HG02852 (cell line): ENCODE measurements at regions not wholly inside any gene's neighbourhood (a gene's known extent, or its start where the extent isn't known, plus 50 kb on each side); places are given as distances from the start of the nearest gene placed in this dataset.

Source experiments
- ATAC-seq: cut with Tn5 transposase; IDR thresholded peaks from one replicate; pipeline ENCODE4 v1.9.1; 2021; ENCODE audit warnings: mild to moderate bottlenecking, moderate library complexity; ENCODE audit not compliant: unreplicated experiment

DNA sequence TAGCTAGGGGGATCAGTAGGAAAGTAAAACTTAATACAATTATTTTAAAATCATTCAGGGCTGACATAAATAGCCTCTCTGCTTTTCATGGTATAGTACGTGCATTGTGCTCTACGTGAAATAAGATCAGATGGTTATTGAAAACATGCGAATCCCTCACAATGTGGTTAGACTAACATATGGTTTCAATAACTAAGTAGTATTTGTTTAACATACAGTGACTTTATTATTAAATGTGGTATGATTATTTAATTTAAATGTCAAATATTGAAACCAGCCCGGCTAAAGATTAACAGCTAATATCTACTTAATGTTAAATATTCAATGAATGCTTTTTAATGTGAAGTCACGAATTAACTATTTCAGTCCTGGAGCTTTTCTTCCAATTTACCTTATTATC, 473.9 kb upstream of the THBS1 start:
- no peak for ATAC-seq

DNA sequence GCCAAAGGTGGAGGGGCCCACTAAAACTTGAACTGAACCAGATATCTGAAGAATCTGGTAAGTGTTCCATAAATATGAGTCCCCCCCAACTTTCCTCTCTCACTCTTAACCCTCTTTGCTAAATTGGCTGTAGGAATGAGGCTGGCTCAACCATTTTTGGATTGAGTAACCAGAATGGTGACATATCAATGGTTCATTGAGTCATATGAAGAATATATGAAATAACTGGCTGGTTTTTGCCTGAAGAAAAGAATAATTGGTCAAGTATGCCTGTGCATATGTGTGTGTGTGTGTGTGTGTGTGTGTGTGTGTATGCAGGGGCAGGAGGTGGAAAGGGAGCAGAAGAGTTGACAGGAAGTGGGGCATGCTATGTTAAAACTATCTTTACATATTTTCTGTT, 472.9 kb upstream of the THBS1 start:
- ATAC-seq, result no peak

- ATAC-seq, result no peak
Measured at GRCh38 chr15:39110336-39110735, 470.5 kb upstream of the THBS1 start.

GRCh38 chr15:39110746-39111145, 470.1 kb upstream of the THBS1 start:
- no peak for ATAC-seq

- no peak for ATAC-seq
Measured at GRCh38 chr15:39113741-39114140, 467.1 kb upstream of the THBS1 start.

- no peak for ATAC-seq
Measured at GRCh38 chr15:39114690-39115378, 466.0 kb upstream of the THBS1 start.

DNA sequence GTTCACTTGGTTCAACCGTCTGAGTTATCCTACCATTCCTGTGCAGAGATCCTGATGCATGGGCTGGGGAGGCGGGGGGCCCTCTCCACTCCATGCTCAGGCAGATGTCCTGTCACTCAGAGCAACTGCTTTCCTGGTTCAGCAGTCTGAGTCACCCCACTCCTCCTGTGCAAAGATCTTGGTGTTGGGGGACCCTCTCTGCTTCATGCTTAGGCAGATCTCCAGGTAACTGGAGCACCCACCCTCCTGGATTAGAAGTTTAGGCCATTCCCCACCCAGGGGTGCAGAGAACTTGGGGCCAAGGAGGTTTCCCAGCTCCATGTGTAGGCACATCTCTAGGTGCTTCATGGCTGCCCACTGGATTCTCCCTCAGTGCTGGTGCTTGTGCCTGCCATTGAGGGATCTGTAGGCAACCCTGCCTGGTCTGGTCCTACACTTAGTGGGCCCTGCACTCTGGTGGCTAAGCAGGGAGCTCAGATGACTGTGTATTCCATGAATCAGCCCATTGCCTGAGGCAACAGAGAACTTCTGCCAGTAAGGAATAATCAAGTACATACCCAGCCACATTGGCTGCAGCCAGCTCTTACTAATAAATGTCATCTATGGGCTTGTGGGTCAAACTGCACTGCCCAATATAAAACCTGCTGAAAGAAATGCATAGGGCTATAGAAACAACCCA, 465.4 kb upstream of the THBS1 start:
- no peak for ATAC-seq

DNA sequence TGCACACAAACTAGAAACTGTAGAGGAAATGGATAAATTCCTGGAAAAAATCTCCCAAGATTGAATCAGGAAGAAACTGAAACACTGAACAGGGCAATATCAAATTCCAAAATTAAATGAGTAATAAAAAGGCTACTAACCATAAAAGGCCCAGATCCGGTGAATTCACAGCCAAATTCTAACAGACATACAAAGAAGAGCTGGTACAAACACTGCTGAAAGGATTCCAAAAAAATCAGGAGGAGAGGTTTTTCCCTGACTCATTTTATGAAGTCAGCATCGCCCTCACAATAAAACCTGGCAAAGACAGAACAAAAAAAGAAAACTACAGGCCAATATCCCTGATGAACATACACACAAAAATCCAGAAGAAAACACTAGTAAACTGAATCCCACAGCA, 462.4 kb upstream of the THBS1 start:
- ATAC-seq, result no peak

- no peak for ATAC-seq
Measured at GRCh38 chr15:39124155-39124552, 456.7 kb upstream of the THBS1 start.

- ATAC-seq, result no peak
Measured at GRCh38 chr15:39124553-39125171, 456.2 kb upstream of the THBS1 start.

GRCh38 chr15:39125226-39125625, 455.7 kb upstream of the THBS1 start:
- ATAC-seq, result no peak

DNA sequence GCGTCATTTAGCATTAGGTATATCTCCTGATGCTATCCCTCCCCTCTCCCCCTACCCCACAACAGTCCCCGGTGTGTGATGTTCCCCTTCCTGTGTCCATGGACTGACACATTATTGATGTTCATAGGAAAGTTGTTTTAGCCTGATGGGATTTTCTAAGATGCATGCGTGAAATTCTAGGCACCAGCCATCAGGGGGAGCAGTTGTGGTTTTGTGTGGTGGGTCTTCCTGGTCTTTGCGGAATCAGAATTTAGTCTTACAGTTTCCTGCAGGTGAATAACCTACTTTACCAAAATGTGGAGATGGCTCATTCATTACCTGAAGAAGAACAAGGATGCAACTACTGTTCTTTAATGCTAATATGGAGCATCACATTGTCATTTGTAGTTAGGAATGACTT, 455.0 kb upstream of the THBS1 start:
- no peak for ATAC-seq

- ATAC-seq, result no peak
Measured at GRCh38 chr15:39127151-39127790, 453.6 kb upstream of the THBS1 start.

DNA sequence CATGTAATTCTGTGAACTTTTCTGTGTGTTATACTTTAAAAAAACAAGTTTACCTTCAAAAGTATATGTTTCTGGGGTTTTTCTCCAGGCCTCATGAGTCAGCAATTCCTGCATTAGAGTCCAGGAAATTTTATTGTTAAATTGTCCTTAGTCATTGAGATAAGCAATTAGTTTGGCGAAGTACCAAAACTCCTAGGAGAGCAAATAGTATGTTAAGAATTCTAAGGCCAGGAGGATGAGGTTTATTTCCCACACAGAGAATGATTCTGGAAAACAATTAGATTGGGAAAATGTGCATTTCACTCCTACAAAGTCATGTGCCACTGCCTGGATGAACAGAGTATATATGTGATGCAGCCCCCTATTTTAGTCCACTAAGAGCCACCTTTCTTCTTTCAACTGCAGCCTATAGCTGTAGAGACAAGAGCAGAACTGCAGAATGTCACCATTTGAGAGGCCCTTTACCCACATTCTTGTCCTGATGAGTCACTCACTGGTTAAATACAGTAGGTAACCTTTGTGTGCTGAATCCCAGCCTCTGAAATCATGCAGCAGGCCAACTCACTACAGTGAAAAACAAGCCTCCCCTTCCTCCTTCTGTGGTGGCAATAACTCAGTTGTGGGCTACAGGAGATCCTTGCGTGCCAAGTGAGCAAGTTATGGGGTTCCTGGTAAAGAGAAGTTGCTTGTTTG, 452.8 kb upstream of the THBS1 start:
- ATAC-seq, result no peak

DNA sequence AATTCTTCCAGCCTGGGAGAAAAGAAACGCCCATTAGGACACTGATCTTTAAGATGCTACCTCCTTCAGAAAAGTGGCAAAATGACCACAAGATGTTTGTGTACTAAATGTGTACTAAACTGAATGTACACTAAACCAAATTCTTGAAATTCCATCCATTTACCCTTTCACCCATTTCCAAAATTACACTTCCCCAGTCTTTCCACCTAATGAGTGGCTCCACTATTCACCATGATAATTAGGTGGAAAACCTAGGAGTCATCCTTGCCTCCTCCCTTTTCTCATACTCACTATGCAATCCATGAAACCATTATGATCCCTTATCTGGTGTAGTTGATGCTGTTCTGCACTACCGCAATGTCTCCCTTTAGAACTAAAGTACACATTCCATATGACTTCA, 452.1 kb upstream of the THBS1 start:
- ATAC-seq, result no peak

DNA sequence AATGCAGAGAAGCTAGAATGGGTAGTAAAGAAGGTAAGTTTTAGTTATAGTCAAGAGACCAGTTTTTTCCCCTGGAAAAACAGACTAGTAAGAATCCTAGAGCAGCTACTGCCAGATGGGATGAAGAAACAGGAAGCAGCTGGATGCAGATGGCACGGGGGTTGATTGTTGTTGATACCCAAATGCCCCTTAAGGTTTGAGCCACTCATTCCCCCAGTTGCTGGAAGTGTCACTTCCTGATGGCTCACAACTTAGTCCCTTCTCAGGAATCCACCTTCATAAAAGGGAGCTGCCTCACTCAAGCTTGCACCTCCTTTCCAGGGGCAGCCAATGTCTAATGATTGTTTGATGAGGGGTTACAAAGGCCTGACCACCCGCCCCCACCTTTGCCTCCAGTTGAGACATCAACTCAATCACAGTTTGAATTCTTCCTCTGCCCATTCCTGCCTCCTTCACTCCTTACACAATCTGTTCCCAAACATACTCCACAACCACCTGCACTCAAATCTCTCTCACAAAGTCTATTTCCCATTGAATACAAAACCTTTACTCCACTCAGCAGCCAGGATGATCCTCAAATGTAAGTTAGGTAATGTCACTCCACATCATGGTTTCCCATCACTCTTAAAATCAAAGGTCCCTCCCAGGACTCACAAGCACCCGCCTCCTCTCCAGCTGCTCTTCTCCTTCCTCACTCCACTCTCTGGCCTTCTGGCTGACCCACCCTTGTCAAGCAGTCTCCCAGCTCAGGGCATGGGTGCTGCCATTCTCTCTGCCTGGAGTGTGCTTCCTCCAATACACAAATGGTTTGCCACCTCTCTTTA, 450.1 kb upstream of the THBS1 start:
- no peak for ATAC-seq

- ATAC-seq, result no peak
Measured at GRCh38 chr15:39131609-39132008, 449.3 kb upstream of the THBS1 start.

DNA sequence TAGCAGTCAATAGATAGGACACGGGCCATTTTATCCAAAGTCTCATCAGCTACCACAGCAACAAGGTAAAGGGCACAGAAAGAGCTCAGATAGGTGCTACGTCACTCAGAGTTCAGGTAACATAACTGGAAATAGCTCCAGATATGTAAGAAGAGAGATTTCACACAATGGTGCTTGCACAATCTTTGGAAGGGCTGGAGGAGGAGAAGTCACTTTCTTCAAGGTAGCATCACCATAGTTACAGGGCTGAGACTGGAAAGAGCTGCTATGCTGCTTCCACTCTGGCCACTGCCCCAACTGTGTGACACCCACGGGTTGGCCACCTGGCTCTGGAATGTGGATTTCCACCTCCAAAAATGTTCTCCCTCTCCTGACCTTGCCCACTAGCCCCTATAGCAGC, 448.8 kb upstream of the THBS1 start:
- ATAC-seq, result no peak

DNA sequence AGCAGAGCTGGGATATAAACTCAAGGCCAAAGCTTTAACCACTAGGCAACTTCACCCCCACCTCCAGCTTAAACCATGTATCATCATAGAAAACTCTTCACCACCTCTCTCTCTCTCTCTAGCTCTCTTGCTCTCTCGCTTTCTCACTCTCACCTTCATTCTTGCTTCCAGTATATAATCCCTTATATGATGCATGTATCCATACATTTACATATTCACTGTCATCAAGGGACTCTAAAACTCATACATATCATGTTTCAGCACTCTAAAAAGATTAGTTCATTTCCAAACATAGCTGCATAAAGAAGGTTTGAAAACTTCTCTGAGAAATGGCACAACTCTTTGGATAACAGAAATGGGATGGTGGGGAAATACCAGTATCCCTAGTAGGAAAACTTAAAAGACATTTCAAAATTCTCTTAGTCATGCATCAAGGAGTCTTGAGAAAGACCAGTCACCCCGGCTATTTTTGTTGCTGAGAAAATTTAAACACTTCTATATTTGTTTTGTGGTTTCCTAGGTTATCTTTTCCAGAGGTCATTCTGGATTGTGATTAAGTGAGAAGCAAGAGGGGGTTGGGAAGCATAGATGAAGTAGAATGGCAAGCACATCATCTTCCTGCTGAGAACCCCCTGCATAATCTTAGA, 447.8 kb upstream of the THBS1 start:
- no peak for ATAC-seq

GRCh38 chr15:39134282-39134681, 446.6 kb upstream of the THBS1 start:
- ATAC-seq, result no peak
